GM12874 (cell line): ENCODE measurements at regions not wholly inside any gene's neighbourhood (a gene's known extent, or its start where the extent isn't known, plus 50 kb on each side); places are given as distances from the start of the nearest gene placed in this dataset.

Experiments
- TF ChIP-seq, protein P1 (sequence below): IDR thresholded peaks from 2 replicates; pipeline ENCODE4 v1.5.1; 2011; ENCODE audit warnings: low read depth, mild to moderate bottlenecking, control low read depth, low read length, moderate library complexity; ENCODE audit not compliant: insufficient read depth

DNA sequence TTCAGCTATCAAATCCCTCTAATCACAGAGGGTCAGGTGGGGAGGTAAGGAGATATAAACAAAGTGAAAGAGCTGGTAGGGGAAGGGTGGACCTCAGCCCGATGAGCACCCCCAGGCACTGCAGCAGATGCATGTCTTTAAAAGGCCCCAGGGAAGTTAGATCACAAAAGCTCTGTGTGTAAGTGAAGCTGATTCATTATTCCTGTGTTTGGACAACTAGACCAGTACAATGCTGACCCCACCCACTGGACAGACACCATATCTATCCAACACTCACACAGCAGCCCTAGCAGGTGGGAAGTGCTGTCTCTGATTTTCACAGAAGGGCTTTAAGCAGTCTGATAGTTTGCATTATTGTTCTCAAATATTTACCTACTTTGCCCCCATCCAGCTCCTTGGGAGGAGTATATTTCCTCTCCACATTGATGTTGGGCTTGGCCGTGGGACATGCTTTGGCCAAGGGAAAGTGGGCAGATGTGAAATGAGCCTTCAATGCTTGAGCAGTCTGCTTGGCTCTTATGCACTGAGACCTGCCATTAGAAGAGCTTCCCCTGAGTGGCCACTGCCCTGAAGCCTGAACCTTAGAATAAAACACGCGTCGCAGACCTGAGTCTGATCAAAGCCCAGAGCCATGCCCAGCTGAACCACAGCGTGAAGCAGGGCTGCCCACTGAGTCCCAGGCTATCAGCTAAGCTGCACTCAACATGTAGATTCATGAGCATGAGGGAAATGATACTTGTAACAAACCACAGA, 111.4 kb downstream of the COPS8 start:
- TF ChIP-seq, protein P1, sequence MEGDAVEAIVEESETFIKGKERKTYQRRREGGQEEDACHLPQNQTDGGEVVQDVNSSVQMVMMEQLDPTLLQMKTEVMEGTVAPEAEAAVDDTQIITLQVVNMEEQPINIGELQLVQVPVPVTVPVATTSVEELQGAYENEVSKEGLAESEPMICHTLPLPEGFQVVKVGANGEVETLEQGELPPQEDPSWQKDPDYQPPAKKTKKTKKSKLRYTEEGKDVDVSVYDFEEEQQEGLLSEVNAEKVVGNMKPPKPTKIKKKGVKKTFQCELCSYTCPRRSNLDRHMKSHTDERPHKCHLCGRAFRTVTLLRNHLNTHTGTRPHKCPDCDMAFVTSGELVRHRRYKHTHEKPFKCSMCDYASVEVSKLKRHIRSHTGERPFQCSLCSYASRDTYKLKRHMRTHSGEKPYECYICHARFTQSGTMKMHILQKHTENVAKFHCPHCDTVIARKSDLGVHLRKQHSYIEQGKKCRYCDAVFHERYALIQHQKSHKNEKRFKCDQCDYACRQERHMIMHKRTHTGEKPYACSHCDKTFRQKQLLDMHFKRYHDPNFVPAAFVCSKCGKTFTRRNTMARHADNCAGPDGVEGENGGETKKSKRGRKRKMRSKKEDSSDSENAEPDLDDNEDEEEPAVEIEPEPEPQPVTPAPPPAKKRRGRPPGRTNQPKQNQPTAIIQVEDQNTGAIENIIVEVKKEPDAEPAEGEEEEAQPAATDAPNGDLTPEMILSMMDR = no peak

DNA sequence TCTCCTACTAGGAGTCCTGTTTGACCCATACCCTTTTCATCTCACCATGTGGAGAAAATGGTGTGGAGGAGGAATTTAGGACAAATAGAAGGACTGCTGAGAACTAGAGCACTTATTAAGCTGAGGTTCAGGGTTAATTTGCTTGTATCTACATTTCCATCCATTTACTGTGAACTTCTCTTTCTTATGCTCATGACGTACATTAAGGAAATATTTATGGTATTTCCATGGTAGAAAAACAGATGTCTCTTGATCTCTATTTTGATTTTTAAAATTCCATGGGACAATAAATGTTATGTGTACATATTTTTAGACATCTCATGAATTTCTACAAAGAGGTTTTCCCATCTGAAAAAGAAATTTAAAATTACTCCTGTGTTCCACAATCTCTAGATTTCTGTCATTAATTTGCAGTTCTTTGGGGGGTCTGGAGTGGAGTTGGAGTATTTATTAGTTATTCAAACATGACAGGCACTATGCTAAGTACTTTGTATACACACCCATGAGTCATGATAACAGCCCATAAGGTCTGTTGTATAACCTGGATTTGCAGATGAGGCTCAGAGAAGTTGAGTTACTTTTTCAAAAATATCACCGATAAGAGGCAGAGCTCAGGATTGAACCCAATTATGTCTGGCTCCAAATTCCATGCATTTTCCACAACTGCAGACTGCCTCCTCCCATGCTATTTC, 112.6 kb downstream of the COPS8 start:
- TF ChIP-seq, protein P1 = no peak

DNA sequence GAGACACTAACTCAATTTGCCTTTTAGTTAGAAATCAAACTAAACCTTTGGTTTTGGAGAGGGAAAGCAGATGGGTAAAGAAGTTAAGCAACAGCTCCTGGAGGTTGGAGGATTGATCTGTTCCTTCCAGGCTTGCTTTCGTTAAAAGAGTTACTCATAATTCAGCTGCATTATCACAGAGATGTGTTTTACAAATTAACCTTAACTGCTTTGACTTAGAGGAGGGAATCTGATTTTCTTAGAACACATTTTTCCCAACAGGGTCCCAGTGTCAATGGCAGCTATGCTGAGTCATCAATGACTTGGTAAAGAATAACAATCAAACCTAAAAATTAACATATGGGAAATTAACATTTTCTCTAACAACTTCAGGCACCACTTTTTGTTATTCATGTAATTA, 113.4 kb downstream of the COPS8 start:
- TF ChIP-seq, protein P1 = no peak

DNA sequence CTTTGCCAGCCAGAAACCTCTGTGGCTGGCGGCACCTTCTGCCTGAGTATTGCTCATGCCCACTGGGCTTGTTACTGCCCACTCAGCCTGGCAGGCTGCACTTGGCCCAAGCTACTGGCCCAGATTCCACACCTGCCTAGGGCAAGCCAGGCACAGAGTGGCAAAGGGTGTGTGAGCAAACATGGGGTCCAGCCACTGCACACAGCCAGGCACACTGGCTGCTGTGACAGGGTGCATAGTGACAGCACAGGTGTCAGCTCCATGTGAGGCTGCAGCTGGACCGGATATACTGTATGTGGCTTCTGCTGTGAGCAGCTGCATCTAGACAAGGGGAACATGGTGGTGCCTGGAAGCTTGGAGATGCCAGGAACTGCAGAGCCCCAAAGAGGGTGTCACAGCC, 113.9 kb downstream of the COPS8 start:
- TF ChIP-seq, protein P1 = no peak

DNA sequence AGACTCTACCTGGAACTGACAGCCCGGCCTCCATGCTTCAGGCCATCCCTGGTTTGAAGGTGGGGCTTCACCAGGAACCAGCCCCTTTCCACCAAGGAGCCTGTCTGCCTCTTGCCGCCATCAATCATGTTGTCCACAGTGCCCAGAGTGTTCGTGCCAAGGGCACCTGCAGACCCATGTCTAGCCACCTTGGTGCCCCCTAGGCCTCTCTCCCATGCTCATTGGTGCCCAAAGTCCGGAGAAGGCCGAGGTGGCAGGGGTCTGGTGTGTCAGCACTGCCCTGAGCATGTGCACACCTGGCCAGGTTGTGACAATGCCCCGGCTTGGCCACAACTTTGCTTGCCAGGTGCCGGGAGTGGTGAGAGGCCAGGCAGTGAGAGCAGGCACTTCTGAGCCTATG, 114.8 kb downstream of the COPS8 start:
- TF ChIP-seq, protein P1 = no peak

DNA sequence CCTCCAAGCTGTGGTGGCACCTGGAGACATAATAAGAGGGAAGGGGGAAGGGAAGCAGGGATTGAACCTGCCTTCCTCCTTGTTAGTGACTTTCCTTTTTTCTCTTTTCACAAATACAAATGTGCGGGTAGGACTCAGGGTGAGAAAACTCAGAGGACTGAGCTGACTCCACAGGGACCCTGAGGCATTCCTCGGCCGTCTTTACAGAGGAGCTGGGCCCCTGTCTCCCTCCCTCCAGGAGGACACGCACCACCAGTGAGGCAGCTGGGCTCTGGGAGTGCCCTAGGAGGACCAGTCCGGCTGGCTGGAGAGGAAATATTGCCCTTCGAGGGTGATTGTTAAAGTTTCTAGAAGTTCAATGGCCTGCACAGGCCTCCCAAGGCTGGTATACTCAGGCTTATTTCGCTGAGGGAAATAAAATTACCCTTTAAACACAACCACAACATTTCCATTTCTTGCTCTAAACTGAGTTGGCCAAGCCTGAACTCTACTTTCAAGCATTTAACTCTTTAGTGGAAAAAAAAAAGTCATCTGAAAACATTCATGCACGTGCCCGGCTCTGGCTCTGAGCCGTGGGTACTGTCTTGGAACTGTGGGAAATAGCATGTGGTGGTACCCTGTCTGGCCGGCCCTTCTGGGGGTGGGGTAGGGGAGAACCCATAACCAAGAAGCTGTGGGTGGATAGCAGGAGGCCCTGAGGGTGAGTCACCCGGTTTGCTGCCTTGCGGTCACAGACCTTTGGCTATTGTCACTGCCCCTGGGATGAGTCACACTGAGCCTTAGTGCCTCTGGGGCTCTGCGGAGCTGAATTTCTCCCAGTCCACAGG, 116.0 kb downstream of the COPS8 start:
- TF ChIP-seq, protein P1 = no peak
